ENCODE measurements at regions not wholly inside any gene's neighbourhood (a gene's known extent, or its start where the extent isn't known, plus 50 kb on each side); places are given as distances from the start of the nearest gene placed in this dataset.

GRCh38 chr15:39444735-39445470, 136.0 kb upstream of the THBS1 start:
- DNase-seq = no peak

GRCh38 chr15:39445931-39446330, 134.9 kb upstream of the THBS1 start:
- no peak for DNase-seq

- DNase-seq = no peak
These were observed 133.5 kb upstream of the THBS1 start for GRCh38 chr15:39447346-39447745.

- no peak for DNase-seq
These were observed 133.0 kb upstream of the THBS1 start for GRCh38 chr15:39447881-39448280.

GRCh38 chr15:39448409-39448808, 132.5 kb upstream of the THBS1 start:
- no peak for DNase-seq

GRCh38 chr15:39451121-39451688, 129.7 kb upstream of the THBS1 start:
- no peak for DNase-seq

- no peak for DNase-seq
These were observed 129.0 kb upstream of the THBS1 start for GRCh38 chr15:39451871-39452270.

- no peak for DNase-seq
These were observed 127.3 kb upstream of the THBS1 start for GRCh38 chr15:39453620-39454019.

GRCh38 chr15:39454189-39454986, 126.5 kb upstream of the THBS1 start:
- DNase-seq = no peak

- no peak for DNase-seq
These were observed 125.3 kb upstream of the THBS1 start for GRCh38 chr15:39455471-39455991.

- no peak for DNase-seq
These were observed 124.7 kb upstream of the THBS1 start for GRCh38 chr15:39456159-39456558.

- no peak for DNase-seq
These were observed 124.1 kb upstream of the THBS1 start for GRCh38 chr15:39456582-39457330.

GRCh38 chr15:39458131-39458530, 122.7 kb upstream of the THBS1 start:
- DNase-seq = no peak

GRCh38 chr15:39459548-39459947, 121.3 kb upstream of the THBS1 start:
- no peak for DNase-seq

GRCh38 chr15:39460748-39461147, 120.1 kb upstream of the THBS1 start:
- no peak for DNase-seq

- DNase-seq = no peak
These were observed 119.2 kb upstream of the THBS1 start for GRCh38 chr15:39461536-39462130.

- no peak for DNase-seq
These were observed 118.2 kb upstream of the THBS1 start for GRCh38 chr15:39462691-39463090.

- DNase-seq = no peak
These were observed 114.8 kb upstream of the THBS1 start for GRCh38 chr15:39465843-39466749.

- no peak for DNase-seq
These were observed 114.2 kb upstream of the THBS1 start for GRCh38 chr15:39466750-39467105.

- no peak for DNase-seq
These were observed 112.5 kb upstream of the THBS1 start for GRCh38 chr15:39468331-39468730.

GRCh38 chr15:39468828-39469227, 112.1 kb upstream of the THBS1 start:
- DNase-seq = no peak
